OCI-LY3 (cell line): ENCODE measurements at regions not wholly inside any gene's neighbourhood (a gene's known extent, or its start where the extent isn't known, plus 50 kb on each side); places are given as distances from the start of the nearest gene placed in this dataset.

Source experiments
- CTCF ChIP-seq: fragments of 200-600, 300-600 bp; sonication (generic); IDR thresholded peaks from 2 replicates; pipeline ENCODE4 v1.5.1; 2014; ENCODE audit warnings: antibody characterized with exemption, low read length, low read depth
- EZH2phosphoT487 ChIP-seq: fragments of 200-600 bp; shearing (Covaris generic); IDR thresholded peaks from 2 replicates; pipeline ENCODE4 v1.6.1; 2018; ENCODE audit warnings: antibody characterized with exemption, mixed run types, low read depth

DNA sequence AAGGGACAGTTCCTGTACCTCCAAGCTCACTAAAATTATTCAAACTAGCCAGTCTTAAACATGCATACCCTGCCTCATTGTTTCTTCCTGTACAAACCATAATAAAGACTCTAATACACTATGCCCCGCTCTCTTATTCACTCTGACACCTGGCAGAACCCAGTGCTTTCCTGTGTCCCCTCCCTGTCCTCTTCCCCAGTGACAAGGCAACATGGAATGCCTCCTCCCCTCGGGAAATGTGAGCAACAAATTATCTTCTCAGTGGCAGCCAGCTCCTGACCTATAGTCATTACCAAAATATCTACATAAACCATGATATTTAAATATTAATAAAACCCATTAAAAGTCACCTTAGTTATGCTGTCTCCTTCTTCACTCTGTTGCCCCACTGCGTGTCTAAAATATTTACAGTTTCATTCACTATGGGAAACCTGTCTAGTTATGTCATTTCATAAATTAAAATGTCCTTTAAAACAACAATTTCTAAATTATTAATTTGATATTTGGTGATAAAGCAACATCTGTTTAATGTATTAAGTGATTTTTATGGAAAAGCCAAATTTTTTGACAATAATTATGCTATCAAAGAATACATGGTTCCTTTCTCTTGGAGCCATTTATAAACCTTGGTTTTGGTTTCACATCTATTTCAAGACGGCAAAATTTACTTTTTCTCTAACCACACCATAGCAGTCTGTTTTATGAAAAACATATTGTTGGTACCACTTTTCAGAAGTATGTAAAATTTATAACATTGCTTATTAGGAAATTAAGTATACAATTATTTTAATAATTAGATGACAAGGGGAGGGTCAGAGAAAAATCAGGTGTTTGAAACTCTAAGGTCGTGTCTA is 1355.2 kb downstream of the XPNPEP1 start:
- no peak for TF ChIP-seq CTCF
- no peak for TF ChIP-seq EZH2phosphoT487
